ENCODE measurements at regions not wholly inside any gene's neighbourhood (a gene's known extent, or its start where the extent isn't known, plus 50 kb on each side); places are given as distances from the start of the nearest gene placed in this dataset.
A peak's percentile ranks its signal among the peaks of the same experiment; 100 is the strongest.

DNA sequence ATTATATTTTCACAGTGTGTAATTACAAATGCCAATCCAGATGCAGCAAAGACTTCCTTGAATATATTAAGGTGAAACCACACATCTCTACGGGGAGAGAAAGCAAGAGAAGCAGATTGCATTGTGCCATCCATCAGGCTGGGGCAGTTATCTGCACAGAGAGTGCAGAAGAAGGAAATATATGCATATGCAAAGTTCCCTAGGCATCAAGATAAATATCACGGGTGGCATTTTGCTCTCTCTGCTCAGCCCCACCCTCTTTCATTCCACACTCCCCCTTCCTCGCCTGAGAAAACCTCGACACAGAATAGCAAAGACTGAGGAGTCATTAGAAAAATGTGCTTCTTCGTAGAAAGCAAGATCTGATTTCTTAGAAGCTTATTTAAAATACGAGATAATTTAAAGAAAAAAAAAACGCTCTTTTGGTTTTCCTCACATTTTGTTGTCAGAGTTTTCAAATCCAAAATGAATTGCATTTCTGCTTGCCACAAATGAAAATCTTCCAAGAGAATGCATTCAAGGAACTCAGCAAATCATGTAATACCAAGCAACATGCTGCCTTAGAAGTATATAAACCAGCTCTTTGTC, 283.2 kb upstream of the LMCD1 start:
- Histone ChIP-seq H3K9me3 (ENCODE audit: control insufficient read depth, insufficient read depth, low read depth, low read length) (no peaks in the 10 kb centered on the region), H2AFZ (ENCODE audit: low read length) (no peak overlapping the region), H4K20me1 (ENCODE audit: control insufficient read depth, extremely low read depth, insufficient read depth, low read length) (no peaks in the 10 kb centered on the region), H3K4me3 (replicated peaks in 1 of 4; ENCODE audit: control extremely low read depth in 1 of 4, insufficient read depth in 1 of 4, low read depth in 3 of 4, low read length in 4 of 4) (no peak overlapping the region), H3K4me2 (ENCODE audit: extremely low read depth, insufficient read depth, low read length) (no peak overlapping the region), H3K27me3 (ENCODE audit: control insufficient read depth, insufficient read depth, low read length) (no peaks in the 10 kb centered on the region), H3K27ac (ENCODE audit: insufficient read depth, low read length) (no peak overlapping the region), H3K9ac (ENCODE audit: insufficient read depth, low read length) (no peak overlapping the region), H3K79me2 (ENCODE audit: control insufficient read depth, insufficient read depth, low read length) (no peaks in the 10 kb centered on the region), H3K4me1 (ENCODE audit: control insufficient read depth, extremely low read depth, insufficient read depth, low read length) (no peaks in the 10 kb centered on the region), H3K36me3 (ENCODE audit: control insufficient read depth, insufficient read depth, low read length) (no peaks in the 10 kb centered on the region)
- TF ChIP-seq, protein P1, sequence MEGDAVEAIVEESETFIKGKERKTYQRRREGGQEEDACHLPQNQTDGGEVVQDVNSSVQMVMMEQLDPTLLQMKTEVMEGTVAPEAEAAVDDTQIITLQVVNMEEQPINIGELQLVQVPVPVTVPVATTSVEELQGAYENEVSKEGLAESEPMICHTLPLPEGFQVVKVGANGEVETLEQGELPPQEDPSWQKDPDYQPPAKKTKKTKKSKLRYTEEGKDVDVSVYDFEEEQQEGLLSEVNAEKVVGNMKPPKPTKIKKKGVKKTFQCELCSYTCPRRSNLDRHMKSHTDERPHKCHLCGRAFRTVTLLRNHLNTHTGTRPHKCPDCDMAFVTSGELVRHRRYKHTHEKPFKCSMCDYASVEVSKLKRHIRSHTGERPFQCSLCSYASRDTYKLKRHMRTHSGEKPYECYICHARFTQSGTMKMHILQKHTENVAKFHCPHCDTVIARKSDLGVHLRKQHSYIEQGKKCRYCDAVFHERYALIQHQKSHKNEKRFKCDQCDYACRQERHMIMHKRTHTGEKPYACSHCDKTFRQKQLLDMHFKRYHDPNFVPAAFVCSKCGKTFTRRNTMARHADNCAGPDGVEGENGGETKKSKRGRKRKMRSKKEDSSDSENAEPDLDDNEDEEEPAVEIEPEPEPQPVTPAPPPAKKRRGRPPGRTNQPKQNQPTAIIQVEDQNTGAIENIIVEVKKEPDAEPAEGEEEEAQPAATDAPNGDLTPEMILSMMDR (conservative IDR thresholded peaks at IDR 0.05 in 1 of 2, IDR thresholded peaks at IDR 0.05 in 1 of 2; ENCODE audit: low read depth in 1 of 2, low read length in 2 of 2): no peak
- no peak for TF ChIP-seq EZH2 (IDR thresholded peaks at IDR 0.05; ENCODE audit: low read length, missing control alignments)
- DNase-seq (ENCODE audit: low read depth in 2 of 2): no peak

DNA sequence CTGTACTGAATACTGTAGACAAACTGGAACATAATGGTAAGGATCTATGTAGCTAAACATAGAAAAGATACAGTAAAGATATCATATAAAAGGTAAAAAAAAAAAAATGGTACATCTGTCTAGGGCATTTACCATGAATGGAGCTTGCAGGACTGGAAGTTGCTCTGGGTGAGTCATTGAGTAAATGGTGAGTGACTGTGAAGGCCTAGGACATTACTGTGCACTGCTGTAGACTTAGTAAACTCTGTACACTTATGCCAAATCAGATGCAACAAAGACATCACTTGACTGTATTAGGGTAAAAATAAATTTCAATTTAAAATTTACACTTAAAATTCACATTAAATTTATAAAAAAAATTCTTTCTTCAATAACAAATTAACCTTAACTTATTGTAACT, 281.3 kb upstream of the LMCD1 start:
- Histone ChIP-seq H3K27ac (ENCODE audit: insufficient read depth, low read length) (no peak overlapping the region), H4K20me1 (ENCODE audit: control insufficient read depth, extremely low read depth, insufficient read depth, low read length) (no peaks in the 10 kb centered on the region), H3K9ac (ENCODE audit: insufficient read depth, low read length) (no peak overlapping the region), H3K36me3 (ENCODE audit: control insufficient read depth, insufficient read depth, low read length) (no peaks in the 10 kb centered on the region), H3K79me2 (ENCODE audit: control insufficient read depth, insufficient read depth, low read length) (no peaks in the 10 kb centered on the region), H3K4me2 (ENCODE audit: extremely low read depth, insufficient read depth, low read length) (no peak overlapping the region), H3K9me3 (ENCODE audit: control insufficient read depth, insufficient read depth, low read depth, low read length) (no peaks in the 10 kb centered on the region), H3K4me1 (ENCODE audit: control insufficient read depth, extremely low read depth, insufficient read depth, low read length) (no peaks in the 10 kb centered on the region), H3K27me3 (ENCODE audit: control insufficient read depth, insufficient read depth, low read length) (no peaks in the 10 kb centered on the region), H3K4me3 (replicated peaks in 1 of 4; ENCODE audit: control extremely low read depth in 1 of 4, insufficient read depth in 1 of 4, low read depth in 3 of 4, low read length in 4 of 4) (no peak overlapping the region), H2AFZ (ENCODE audit: low read length) (no peak overlapping the region)
- TF ChIP-seq EZH2 (IDR thresholded peaks at IDR 0.05; ENCODE audit: low read length, missing control alignments): no peak
- TF ChIP-seq, protein P1 (conservative IDR thresholded peaks at IDR 0.05 in 1 of 2, IDR thresholded peaks at IDR 0.05 in 1 of 2; ENCODE audit: low read depth in 1 of 2, low read length in 2 of 2): no peak
- peak; percentile 16 to 28 for DNase-seq (ENCODE audit: low read depth in 2 of 2)

DNA sequence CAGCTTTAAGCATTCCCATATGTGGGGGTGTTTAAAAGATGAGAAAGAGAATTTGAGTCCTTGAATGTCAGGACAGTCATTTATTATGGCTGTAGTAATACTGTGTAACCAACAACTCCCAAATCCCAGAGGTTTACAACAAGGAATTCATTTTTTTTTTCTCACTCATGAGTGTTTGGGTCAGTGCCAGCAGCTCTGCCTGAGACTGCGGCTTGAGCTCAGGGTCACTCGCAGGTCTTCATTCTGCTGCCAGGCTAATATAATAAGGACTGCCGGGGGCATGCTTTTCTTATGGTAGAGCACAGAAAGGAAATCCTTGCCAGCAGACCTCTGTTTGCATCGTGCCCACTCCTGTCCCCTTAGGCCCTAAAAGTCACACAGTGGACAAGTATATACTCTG, 277.9 kb upstream of the LMCD1 start:
- no peaks in the 10 kb centered on the region for H3K27me3 ChIP-seq (ENCODE audit: control insufficient read depth, insufficient read depth, low read length)
- DNase-seq (ENCODE audit: low read depth in 2 of 2): peak; percentile 27 to 47
- H3K79me2 ChIP-seq (ENCODE audit: control insufficient read depth, insufficient read depth, low read length): no peaks in the 10 kb centered on the region
- H3K4me3 ChIP-seq (replicated peaks in 1 of 4; ENCODE audit: control extremely low read depth in 1 of 4, insufficient read depth in 1 of 4, low read depth in 3 of 4, low read length in 4 of 4): no peak overlapping the region
- no peak overlapping the region for H3K9ac ChIP-seq (ENCODE audit: insufficient read depth, low read length)
- no peak overlapping the region for H2AFZ ChIP-seq (ENCODE audit: low read length)
- H4K20me1 ChIP-seq (ENCODE audit: control insufficient read depth, extremely low read depth, insufficient read depth, low read length): no peaks in the 10 kb centered on the region
- H3K9me3 ChIP-seq (ENCODE audit: control insufficient read depth, insufficient read depth, low read depth, low read length): no peaks in the 10 kb centered on the region
- H3K4me1 ChIP-seq (ENCODE audit: control insufficient read depth, extremely low read depth, insufficient read depth, low read length): no peaks in the 10 kb centered on the region
- TF ChIP-seq, protein P1 (conservative IDR thresholded peaks at IDR 0.05 in 1 of 2, IDR thresholded peaks at IDR 0.05 in 1 of 2; ENCODE audit: low read depth in 1 of 2, low read length in 2 of 2): no peak
- TF ChIP-seq EZH2 (IDR thresholded peaks at IDR 0.05; ENCODE audit: low read length, missing control alignments): no peak
- no peaks in the 10 kb centered on the region for H3K36me3 ChIP-seq (ENCODE audit: control insufficient read depth, insufficient read depth, low read length)
- no peak overlapping the region for H3K4me2 ChIP-seq (ENCODE audit: extremely low read depth, insufficient read depth, low read length)
- no peak overlapping the region for H3K27ac ChIP-seq (ENCODE audit: insufficient read depth, low read length)
